H1 (cell line): ENCODE measurements at regions not wholly inside any gene's neighbourhood (a gene's known extent, or its start where the extent isn't known, plus 50 kb on each side); places are given as distances from the start of the nearest gene placed in this dataset.

Experiments used
- CREB1 ChIP-seq: IDR thresholded peaks from 2 replicates; pipeline ENCODE4 v1.6.1; 2012; ENCODE audit warnings: inconsistent platforms
- EP300 ChIP-seq, 2 experiments: IDR thresholded peaks; 1 replicate in 1 of 2; 2 replicates in 1 of 2; pipeline ENCODE4 v1.6.1; 2011 to 2012; ENCODE audit warnings: low read depth in 2 of 2, low read length in 2 of 2, mild to moderate bottlenecking in 2 of 2, borderline replicate concordance in 1 of 2, inconsistent platforms in 1 of 2, moderate library complexity in 1 of 2
- POLR2A ChIP-seq, 2 experiments: IDR thresholded peaks; 1 replicate in 1 of 2; 2 replicates in 1 of 2; pipeline ENCODE4 v1.6.1; 2011; ENCODE audit warnings: low read depth in 2 of 2, low read length in 2 of 2, mild to moderate bottlenecking in 2 of 2; ENCODE audit errors: control extremely low read depth in 1 of 2
- POLR2AphosphoS5 ChIP-seq: IDR thresholded peaks from 2 replicates; pipeline ENCODE4 v1.6.1; 2011; ENCODE audit warnings: low read depth, low read length

GRCh38 chr22:48637231-48637630, 1190.4 kb downstream of the BRD1 start:
- no peak for TF ChIP-seq POLR2AphosphoS5
- no peak for TF ChIP-seq CREB1
- TF ChIP-seq EP300 (IDR thresholded peaks at IDR 0.05; ENCODE audit: borderline replicate concordance in 1 of 2, low read depth in 2 of 2, low read length in 2 of 2) = no peak
- TF ChIP-seq POLR2A (IDR thresholded peaks at IDR 0.05; ENCODE audit: control extremely low read depth in 1 of 2, low read depth in 2 of 2, low read length in 2 of 2) = no peak
